NB4 (cell line): ENCODE measurements at regions not wholly inside any gene's neighbourhood (a gene's known extent, or its start where the extent isn't known, plus 50 kb on each side); places are given as distances from the start of the nearest gene placed in this dataset.

Experiments used
- MYC ChIP-seq: IDR thresholded peaks from 2 replicates; pipeline ENCODE4 v1.6.1; 2011; ENCODE audit warnings: low read depth, low read length
- POLR2A ChIP-seq: IDR thresholded peaks from 2 replicates; pipeline ENCODE4 v1.6.1; 2011; ENCODE audit warnings: mild to moderate bottlenecking; ENCODE audit not compliant: insufficient read length; ENCODE audit errors: extremely low read depth
- TF ChIP-seq, protein P1 (sequence below): IDR thresholded peaks from one replicate; pipeline ENCODE4 v1.5.1; 2012; ENCODE audit warnings: low read depth, low read length
- TF ChIP-seq, protein P2 (sequence below): IDR thresholded peaks from 2 replicates; pipeline ENCODE4 v1.6.1; 2011; ENCODE audit warnings: low read depth, low read length

GRCh38 chr5:4541334-4541733, 598.8 kb upstream of the ADAMTS16 start:
- TF ChIP-seq, protein P1, sequence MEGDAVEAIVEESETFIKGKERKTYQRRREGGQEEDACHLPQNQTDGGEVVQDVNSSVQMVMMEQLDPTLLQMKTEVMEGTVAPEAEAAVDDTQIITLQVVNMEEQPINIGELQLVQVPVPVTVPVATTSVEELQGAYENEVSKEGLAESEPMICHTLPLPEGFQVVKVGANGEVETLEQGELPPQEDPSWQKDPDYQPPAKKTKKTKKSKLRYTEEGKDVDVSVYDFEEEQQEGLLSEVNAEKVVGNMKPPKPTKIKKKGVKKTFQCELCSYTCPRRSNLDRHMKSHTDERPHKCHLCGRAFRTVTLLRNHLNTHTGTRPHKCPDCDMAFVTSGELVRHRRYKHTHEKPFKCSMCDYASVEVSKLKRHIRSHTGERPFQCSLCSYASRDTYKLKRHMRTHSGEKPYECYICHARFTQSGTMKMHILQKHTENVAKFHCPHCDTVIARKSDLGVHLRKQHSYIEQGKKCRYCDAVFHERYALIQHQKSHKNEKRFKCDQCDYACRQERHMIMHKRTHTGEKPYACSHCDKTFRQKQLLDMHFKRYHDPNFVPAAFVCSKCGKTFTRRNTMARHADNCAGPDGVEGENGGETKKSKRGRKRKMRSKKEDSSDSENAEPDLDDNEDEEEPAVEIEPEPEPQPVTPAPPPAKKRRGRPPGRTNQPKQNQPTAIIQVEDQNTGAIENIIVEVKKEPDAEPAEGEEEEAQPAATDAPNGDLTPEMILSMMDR, result no peak
- TF ChIP-seq, protein P2, sequence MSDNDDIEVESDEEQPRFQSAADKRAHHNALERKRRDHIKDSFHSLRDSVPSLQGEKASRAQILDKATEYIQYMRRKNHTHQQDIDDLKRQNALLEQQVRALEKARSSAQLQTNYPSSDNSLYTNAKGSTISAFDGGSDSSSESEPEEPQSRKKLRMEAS, result no peak
- TF ChIP-seq MYC (no peak), POLR2A (no peak)
